IgD-negative memory B cell (primary cell): ENCODE measurements at regions not wholly inside any gene's neighbourhood (a gene's known extent, or its start where the extent isn't known, plus 50 kb on each side); places are given as distances from the start of the nearest gene placed in this dataset.
"Not testable (repeated sequence)": the region's sequence is repeated elsewhere in the genome, so short reads cannot be mapped to it uniquely, and the experiment has no call there.

Experiments used
- H3K27ac Mint-ChIP-seq, 3 donors: one replicate each; pipeline ENCODE4 v1.8.0; 2020 to 2022; ENCODE audit warnings: mild to moderate bottlenecking in 3 of 3, mixed read lengths in 3 of 3, moderate library complexity in 1 of 3
- H3K27me3 Mint-ChIP-seq: one replicate; pipeline ENCODE4 v1.8.0; 2021; ENCODE audit warnings: mixed read lengths
- H3K36me3 Mint-ChIP-seq: one replicate; pipeline ENCODE4 v1.8.0; 2020; ENCODE audit warnings: mild to moderate bottlenecking, mixed read lengths
- H3K4me1 Mint-ChIP-seq, 3 donors: one replicate each; pipeline ENCODE4 v1.8.0; 2020 to 2022; ENCODE audit warnings: mixed read lengths in 3 of 3, mild to moderate bottlenecking in 1 of 3
- H3K4me3 Mint-ChIP-seq, 4 donors: one replicate each; pipeline ENCODE4 v1.8.0; 2020 to 2022; ENCODE audit warnings: mild to moderate bottlenecking in 4 of 4, mixed read lengths in 4 of 4, moderate library complexity in 3 of 4
- H3K9me3 Mint-ChIP-seq, 3 donors: one replicate each; pipeline ENCODE4 v1.8.0; 2020 to 2021; ENCODE audit warnings: mixed read lengths in 3 of 3, mild to moderate bottlenecking in 1 of 3

DNA sequence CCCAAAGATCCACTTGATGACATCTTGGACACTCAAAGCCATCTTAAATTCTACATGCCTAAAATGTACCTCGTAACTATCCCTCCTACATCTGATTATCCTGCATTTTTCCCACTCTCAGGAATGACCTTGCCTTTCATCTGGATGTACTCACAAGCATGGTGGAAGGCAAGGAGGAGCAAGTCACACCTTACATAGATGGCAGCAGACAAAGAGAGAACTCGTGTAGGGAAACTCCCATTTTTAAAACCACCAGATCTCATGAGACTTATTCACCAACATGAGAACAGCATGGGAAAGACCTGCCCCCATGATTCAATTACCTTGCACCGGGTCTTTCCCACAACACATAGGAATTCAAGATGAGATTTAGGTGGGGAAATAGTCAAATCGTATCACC is 616.0 kb downstream of the MCTP2 start:
- Mint-ChIP-seq H3K27ac (no peak overlapping the region), H3K4me3 (no peak overlapping the region), H3K27me3 (peaks cover 10% of the 10 kb centered on the region), H3K36me3 (peaks cover 2% of the 10 kb centered on the region), H3K9me3 (peaks cover 2 to 28% (median 11%) of the 10 kb centered on the region in 3 donors), H3K4me1 (peaks cover 0 to 1% (median 0%) of the 10 kb centered on the region in 3 donors)

DNA sequence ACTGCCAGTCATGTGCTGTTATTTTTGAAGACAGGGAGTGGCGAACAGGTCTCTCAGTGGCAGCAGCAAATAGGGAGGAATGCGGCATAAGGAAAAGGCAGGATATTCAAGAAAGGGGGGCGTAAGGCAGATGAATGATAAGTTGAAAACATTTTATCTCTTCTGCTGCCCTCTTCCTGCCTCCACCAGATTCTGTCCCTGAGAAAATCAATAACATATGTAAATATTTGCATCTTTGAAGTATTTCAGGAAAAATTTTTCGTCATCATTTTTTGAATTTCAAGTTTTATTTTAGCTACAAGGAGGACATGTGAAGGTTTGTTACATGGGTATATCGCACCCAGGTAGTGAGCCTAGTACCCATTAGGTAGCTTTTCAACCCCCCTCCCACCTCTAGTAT is 616.7 kb downstream of the MCTP2 start:
- peaks cover 2 to 28% (median 11%) of the 10 kb centered on the region in 3 donors for H3K9me3 Mint-ChIP-seq
- peaks cover 2% of the 10 kb centered on the region for H3K36me3 Mint-ChIP-seq
- no peak overlapping the region for H3K4me3 Mint-ChIP-seq
- no peak overlapping the region for H3K27ac Mint-ChIP-seq
- peaks cover 10% of the 10 kb centered on the region for H3K27me3 Mint-ChIP-seq
- H3K4me1 Mint-ChIP-seq: peaks cover 0 to 1% (median 0%) of the 10 kb centered on the region in 3 donors

DNA sequence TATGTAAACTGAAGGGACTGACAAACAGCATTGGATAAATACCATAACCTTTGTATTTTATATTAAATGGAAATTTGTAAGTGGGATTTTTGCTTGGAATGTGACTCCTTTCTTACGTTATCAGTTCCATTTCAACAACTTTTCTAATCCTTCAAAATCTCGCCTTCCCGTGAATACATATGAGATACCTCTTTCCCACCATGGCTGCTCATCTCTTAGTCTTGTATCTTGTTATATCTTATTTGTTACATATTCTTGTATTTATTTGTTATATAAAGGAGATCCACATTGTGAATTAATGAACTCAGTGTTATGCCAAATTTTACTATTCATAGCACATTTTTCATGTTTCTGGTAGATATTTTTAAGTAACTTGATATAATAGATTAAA is 623.7 kb downstream of the MCTP2 start:
- H3K4me3 Mint-ChIP-seq: no peak overlapping the region
- no peaks in the 10 kb centered on the region for H3K4me1 Mint-ChIP-seq
- no peaks in the 10 kb centered on the region for H3K27me3 Mint-ChIP-seq
- H3K36me3 Mint-ChIP-seq: no peaks in the 10 kb centered on the region
- no peak overlapping the region for H3K27ac Mint-ChIP-seq
- peaks cover 0 to 8% (median 5%) of the 10 kb centered on the region in 3 donors for H3K9me3 Mint-ChIP-seq

DNA sequence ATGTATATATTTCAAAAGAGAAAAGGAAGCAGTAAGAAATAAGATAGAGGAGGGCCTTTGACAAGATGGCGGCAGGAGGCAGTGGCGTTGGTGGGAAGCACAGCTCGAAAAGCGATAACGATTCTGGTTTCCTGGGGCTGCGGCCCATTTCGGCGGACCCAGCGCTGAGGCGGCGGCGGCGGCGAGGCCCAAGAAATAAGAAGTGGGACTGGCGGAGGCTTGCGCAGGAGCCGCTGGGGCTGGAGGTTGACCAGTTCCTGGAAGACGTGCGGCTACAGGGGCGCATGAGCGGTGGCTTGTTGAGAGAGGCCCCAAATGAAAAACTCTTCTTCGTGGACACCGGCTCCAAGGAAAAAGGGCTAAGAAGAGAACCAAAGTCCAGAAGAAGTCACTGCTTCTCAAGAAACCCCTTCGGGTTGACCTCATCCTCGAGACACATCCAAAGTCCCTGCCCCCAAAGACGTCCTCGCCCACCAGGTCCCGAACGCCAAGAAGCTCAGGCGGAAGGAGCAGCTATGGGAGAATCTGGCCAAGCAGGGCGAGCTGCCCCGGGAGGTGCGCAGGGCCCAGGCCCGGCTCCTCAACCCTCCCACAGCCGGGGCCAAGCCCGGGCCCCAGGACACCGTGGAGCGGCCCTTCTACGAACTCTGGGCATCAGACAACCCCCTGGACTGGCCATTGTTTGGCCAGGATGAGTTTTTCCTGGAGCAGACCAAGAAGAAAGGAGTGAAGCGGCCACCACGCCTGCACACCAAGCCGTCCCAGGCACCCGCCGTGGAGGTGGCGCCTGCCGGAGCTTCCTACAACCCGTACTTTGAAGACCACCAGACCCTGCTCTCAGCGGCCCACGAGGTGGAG is 624.3 kb downstream of the MCTP2 start:
- no peaks in the 10 kb centered on the region for H3K27me3 Mint-ChIP-seq
- H3K36me3 Mint-ChIP-seq: no peaks in the 10 kb centered on the region
- peaks cover 0 to 5% (median 5%) of the 10 kb centered on the region in 3 donors for H3K9me3 Mint-ChIP-seq

DNA sequence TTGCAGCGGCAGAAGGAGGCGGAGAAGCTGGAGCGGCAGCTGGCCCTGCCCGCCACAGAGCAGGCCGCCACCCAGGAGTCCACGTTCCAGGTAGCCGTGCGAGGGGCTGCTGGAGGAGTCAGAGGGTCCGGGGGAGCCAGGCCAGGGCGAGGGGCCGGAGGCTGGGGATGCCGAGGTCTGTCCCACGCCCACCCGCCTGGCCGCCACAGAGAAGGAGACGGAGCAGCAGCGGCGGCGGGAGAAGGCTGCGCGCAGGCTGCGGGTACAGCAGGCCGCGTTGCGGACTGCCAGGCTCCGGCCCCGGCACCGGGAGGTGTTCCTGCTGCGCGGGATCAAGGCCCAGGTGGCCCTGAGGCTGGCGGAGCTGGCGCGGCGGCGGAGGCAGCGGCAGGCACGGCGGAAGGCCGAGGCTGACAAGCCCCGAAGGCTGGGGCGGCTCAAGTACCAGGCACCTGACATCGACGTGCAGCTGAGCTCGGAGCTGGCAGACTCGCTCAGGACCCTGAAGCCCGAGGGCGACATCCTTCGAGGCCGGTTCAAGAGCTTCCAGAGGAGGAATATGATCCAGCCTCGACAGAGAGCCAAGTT is 625.0 kb downstream of the MCTP2 start:
- Mint-ChIP-seq H3K4me1 (no peaks in the 10 kb centered on the region), H3K27me3 (no peaks in the 10 kb centered on the region), H3K4me3 (no peak overlapping the region), H3K36me3 (no peaks in the 10 kb centered on the region), H3K27ac (no peak overlapping the region), H3K9me3 (peaks cover 0 to 5% (median 0%) of the 10 kb centered on the region in 3 donors)

More for the DNA sequence above, 624.3 kb downstream of the MCTP2 start:
- Mint-ChIP-seq H3K4me1 (no peaks in the 10 kb centered on the region), H3K27ac (no peak overlapping the region), H3K4me3 (no peak overlapping the region)

DNA sequence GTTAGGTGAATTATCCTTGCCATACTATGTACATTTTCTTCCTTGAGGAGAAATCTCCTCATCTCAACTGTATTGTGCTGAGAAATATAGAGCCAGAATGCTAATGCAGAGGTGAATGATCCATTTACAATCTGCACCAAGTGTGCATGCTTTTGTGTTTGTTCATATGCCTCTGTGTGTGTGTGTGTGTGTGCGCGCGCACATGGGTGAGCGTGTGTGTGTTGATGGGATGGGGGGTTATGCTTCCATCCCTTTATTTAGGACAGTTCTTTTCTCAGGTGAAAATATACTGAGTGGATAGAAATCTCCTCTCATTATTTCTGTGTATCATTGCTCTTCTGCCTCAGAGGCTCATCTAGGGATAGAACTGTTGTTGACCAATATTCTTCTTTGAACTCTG is 626.1 kb downstream of the MCTP2 start:
- peaks cover 0 to 5% (median 0%) of the 10 kb centered on the region in 3 donors for H3K9me3 Mint-ChIP-seq
- no peak overlapping the region for H3K27ac Mint-ChIP-seq
- H3K27me3 Mint-ChIP-seq: no peaks in the 10 kb centered on the region
- H3K4me3 Mint-ChIP-seq: no peak overlapping the region
- H3K36me3 Mint-ChIP-seq: no peaks in the 10 kb centered on the region
- H3K4me1 Mint-ChIP-seq: no peaks in the 10 kb centered on the region

DNA sequence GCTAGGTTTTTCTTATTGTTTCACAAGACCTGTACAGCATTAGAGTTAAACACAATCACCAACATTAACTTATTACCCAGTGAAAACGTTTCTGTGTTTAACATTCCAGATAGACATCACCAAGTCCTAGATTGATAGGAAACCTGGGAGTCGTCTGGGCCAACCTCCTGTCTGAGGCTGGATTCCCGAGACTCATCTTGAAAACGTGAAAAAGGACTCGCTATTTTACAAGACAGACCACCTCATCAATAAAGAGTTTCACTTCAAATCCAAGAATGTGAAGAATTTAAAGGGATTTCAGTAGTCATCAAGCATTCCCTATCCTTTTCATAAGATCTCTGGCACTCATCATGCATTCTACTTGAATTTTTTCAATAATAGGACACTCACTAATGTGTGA is 626.6 kb downstream of the MCTP2 start:
- H3K27ac Mint-ChIP-seq: no peak overlapping the region

DNA sequence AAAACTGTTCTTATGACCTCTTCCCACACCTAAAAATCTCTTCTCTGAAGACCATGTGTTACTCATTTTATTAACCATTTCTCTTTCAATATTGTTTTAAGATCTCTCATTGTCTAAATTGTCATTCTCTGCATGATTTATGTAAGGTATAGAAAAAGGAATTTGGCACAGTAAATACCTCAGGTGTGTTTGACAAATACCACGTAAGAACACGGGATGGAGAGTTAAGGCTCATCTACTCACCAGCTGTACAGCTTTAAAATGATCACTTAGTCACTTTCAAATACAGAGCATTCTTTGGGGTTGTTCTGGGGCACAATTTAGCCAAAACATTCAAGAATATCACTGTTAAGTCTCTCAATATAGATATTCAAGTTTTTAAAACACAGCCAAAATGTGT is 627.1 kb downstream of the MCTP2 start:
- Mint-ChIP-seq H3K4me3 (no peak overlapping the region), H3K4me1 (no peaks in the 10 kb centered on the region), H3K9me3 (peaks cover 0 to 5% (median 0%) of the 10 kb centered on the region in 3 donors), H3K27ac (no peak overlapping the region), H3K36me3 (no peaks in the 10 kb centered on the region), H3K27me3 (no peaks in the 10 kb centered on the region)

More for the DNA sequence above, 626.6 kb downstream of the MCTP2 start:
- no peaks in the 10 kb centered on the region for H3K36me3 Mint-ChIP-seq
- no peak overlapping the region for H3K4me3 Mint-ChIP-seq
- peaks cover 0 to 5% (median 0%) of the 10 kb centered on the region in 3 donors for H3K9me3 Mint-ChIP-seq
- H3K4me1 Mint-ChIP-seq: no peaks in the 10 kb centered on the region
- H3K27me3 Mint-ChIP-seq: no peaks in the 10 kb centered on the region

DNA sequence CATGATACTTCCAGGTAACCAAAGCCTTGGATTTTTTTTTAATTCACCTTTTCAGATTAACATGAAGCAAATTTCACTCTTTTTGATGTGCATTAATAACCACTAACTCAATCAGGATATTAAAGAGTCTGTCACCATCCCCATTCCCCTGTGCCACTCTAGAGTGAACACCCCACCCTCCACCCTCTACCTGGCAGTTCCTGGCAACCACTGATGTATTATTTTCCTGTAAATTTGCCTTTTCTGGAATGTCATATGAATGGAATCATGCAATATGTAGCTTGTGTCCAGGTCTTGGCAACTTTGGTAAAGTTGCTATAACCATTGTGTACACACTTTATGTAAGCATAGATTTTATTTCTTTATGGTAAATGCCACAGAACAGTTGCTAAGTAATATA is 627.6 kb downstream of the MCTP2 start:
- no peaks in the 10 kb centered on the region for H3K27me3 Mint-ChIP-seq
- H3K36me3 Mint-ChIP-seq: no peaks in the 10 kb centered on the region
- no peak overlapping the region for H3K27ac Mint-ChIP-seq
- no peak overlapping the region for H3K4me3 Mint-ChIP-seq
- H3K4me1 Mint-ChIP-seq: no peaks in the 10 kb centered on the region
- peaks cover 0 to 2% (median under 1%) of the 10 kb centered on the region in 3 donors for H3K9me3 Mint-ChIP-seq

DNA sequence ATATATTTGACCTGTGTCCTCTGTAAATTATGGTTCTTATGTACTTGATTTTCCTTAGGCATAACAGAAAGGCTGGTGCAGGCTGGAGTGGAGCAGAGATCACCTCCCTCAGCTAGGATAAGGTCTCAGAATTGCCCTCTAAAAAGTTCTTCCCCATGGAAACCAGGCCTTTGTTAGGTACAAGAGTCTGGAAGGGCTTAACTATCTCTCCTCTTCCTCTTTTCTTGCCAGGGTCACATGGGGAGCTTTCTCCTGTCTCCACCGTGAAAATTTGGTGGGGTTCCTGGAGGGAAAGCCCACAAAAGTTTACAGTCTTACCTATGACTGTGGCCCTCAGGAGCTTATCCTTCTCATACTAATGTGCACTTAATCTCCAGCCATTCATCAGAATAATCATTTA is 633.2 kb downstream of the MCTP2 start:
- no peak overlapping the region for H3K4me3 Mint-ChIP-seq
- no peak overlapping the region for H3K27ac Mint-ChIP-seq
- no peaks in the 10 kb centered on the region for H3K36me3 Mint-ChIP-seq
- H3K4me1 Mint-ChIP-seq: no peaks in the 10 kb centered on the region
- no peaks in the 10 kb centered on the region for H3K27me3 Mint-ChIP-seq
- H3K9me3 Mint-ChIP-seq: peaks cover 0 to 6% (median 3%) of the 10 kb centered on the region in 3 donors

DNA sequence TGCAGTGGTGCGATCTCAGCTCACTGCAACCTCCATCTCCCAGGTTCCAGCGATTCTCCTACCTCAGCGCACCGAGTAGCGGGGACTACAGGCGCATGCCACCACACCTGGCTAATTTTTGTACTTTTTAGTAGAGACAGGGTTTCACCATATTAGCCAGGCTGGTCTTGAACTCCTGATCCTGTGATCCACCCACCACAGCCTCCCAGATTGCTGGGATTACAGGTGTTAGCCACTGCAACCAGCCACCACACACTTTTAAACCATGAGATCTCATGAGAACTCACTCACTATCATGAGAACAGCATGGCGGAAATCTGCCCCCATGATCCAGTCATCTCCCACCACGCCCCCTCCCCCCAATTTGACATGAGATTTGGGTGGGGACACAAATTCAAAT is 636.9 kb downstream of the MCTP2 start:
- H3K9me3 Mint-ChIP-seq: peaks cover 6 to 12% (median 6%) of the 10 kb centered on the region in 3 donors
- H3K36me3 Mint-ChIP-seq: not testable (repeated sequence)

DNA sequence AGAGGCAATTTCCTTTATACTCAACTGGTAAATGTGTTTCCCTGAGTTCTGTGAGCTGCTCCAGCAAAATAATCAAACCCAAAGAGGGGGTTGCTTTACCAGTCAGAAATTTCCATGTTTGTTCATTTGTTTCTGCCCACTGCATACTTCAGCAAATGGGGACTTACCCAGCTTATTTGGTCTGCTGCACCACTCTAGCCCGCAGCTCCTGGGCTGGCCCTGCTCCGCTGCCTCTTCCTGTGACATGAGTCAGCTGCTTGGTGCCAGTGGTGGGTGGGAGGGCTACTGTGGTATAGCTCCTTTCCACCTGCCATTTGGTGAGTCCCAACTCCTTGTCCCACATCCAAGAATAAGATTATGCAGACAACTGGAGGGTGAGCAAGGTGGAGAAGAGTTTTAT is 644.2 kb downstream of the MCTP2 start:
- Mint-ChIP-seq H3K4me1 (no peaks in the 10 kb centered on the region), H3K36me3 (no peaks in the 10 kb centered on the region), H3K27me3 (no peaks in the 10 kb centered on the region), H3K27ac (no peak overlapping the region), H3K9me3 (peaks cover 3 to 16% (median 5%) of the 10 kb centered on the region in 3 donors), H3K4me3 (no peak overlapping the region)

More for the DNA sequence above, 636.9 kb downstream of the MCTP2 start:
- H3K4me1 Mint-ChIP-seq, H3K27ac Mint-ChIP-seq, H3K4me3 Mint-ChIP-seq, H3K27me3 Mint-ChIP-seq: not testable (repeated sequence)

DNA sequence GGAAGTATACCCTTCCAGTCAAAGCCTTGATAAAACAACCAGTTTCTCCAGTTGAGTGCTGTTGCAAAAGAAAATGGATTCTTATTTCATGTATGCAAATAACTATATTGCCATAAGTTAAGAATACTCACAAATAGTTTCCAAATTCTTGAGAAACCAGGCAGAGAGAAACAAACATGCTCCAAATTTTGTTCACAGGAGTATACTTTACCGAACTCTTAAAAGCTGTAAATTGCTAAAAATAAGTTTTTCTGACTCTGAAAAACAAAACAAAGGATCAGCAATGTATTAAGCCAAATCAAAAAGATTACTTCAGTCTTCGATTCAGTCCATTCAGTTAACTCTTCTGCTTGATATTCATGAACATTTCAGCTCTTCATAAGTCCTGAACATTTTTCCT is 646.5 kb downstream of the MCTP2 start:
- no peak overlapping the region for H3K4me3 Mint-ChIP-seq
- no peak overlapping the region for H3K27ac Mint-ChIP-seq
- H3K27me3 Mint-ChIP-seq: no peaks in the 10 kb centered on the region
- H3K36me3 Mint-ChIP-seq: no peaks in the 10 kb centered on the region
- peaks cover 2 to 8% (median 3%) of the 10 kb centered on the region in 3 donors for H3K9me3 Mint-ChIP-seq
- H3K4me1 Mint-ChIP-seq: no peaks in the 10 kb centered on the region

DNA sequence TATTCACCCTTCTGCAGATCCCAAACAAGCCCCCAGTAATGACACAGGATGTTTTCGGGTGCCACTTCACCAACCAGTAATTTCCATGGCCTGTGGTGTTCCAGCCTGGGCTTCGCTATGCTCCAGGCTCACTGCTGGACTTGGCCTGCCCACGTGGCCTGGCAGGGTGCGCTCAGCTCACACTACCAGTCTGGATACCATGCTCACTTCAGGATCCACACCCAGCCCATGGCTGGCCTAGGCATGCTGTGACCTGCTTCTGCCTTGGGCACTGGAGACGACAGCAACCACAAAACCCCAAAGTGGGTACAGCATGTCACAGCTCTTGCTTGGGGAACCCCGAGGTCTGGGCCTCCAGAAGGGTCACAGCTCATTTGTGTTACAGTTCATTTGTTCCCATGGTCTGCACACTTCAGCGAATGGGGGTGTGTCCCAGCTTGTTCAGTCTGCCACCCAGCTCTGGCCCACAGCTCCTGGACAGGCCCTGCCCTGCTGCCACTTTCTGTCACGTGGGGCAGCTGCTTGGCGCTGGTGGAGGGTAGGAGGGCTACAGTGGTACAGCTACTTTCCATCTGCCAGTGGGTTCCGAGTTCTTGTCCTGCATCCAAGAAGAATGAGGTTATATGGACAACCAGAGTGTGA is 650.8 kb downstream of the MCTP2 start:
- H3K4me3 Mint-ChIP-seq: no peak overlapping the region
- no peak overlapping the region for H3K27ac Mint-ChIP-seq
- H3K27me3 Mint-ChIP-seq: no peaks in the 10 kb centered on the region
- H3K36me3 Mint-ChIP-seq: no peaks in the 10 kb centered on the region
- no peaks in the 10 kb centered on the region for H3K4me1 Mint-ChIP-seq
- peaks cover 7 to 13% (median 8%) of the 10 kb centered on the region in 3 donors for H3K9me3 Mint-ChIP-seq

DNA sequence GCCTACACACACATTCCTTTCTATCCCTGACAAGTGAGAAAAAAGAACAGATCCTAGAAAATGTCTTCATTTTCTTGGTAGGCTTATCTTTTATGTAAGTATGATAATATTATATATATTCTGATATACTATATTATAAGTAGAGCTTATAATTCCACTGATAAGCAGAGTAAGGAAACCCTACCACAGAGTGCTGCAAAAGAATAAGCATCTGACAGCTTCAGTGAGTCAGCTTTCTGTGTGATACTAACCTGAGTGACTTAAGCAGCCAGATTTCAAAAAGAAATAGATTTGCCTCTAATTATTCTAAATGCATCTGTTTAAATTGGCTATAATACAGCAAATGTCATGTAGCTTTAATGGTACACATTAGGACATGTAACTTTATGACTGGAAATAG is 656.0 kb downstream of the MCTP2 start:
- H3K4me1 Mint-ChIP-seq: no peaks in the 10 kb centered on the region
- no peaks in the 10 kb centered on the region for H3K36me3 Mint-ChIP-seq
- H3K27ac Mint-ChIP-seq: no peak overlapping the region
- no peaks in the 10 kb centered on the region for H3K27me3 Mint-ChIP-seq
- H3K4me3 Mint-ChIP-seq: no peak overlapping the region
- H3K9me3 Mint-ChIP-seq: peaks cover 9 to 11% (median 10%) of the 10 kb centered on the region in 3 donors
